ENCODE measurements at regions not wholly inside any gene's neighbourhood (a gene's known extent, or its start where the extent isn't known, plus 50 kb on each side); places are given as distances from the start of the nearest gene placed in this dataset.

DNA sequence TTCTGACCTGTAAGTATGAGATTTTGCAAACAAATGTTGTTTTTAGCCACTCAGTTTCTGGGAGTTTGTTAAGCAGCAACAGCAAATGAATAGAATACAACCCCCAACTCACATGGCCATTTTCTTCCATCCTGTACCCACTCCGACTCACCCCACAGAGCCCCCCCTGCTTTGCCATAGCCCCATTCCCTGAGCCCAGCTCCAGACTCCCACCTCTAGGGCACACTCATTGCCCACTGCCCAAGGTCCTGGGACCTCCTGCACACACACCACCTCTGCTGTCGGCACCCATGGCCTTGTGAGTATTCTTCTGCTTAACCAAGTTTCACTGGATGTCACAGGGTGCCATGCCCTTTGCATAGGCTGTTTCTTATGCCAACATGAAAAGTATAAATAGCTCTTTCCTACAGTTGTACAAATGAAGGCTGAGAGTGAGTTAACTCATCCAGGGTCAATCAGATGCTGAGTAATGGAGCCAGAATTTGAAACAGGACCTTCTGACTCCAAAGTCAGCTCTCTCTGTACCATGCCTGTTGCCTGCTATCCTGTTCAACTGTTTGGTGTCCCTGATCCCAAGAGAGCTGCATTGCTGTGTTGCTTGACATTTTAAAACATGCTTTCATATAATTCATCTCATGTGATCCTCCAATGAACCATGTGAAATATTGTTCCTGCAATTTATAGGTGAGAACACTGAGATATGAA, 367.8 kb upstream of the ZMIZ1 start:
- DNase-seq (no peak), ATAC-seq (no peak)
- H3F3A ChIP-seq (ENCODE audit: low read length, unreplicated experiment): no peaks in the 10 kb centered on the region
- peaks cover 16% of the 10 kb centered on the region for H3K9me2 ChIP-seq (replicated peaks; ENCODE audit: low read length)
- no peaks in the 10 kb centered on the region for H3K36me3 ChIP-seq (ENCODE audit: low read depth, low read length)
- CTCF ChIA-PET: no interaction called here
- no peak for TF ChIP-seq EZH2 (IDR thresholded peaks at IDR 0.05; ENCODE audit: low read length, unreplicated experiment)
- TF ChIP-seq, protein P1, sequence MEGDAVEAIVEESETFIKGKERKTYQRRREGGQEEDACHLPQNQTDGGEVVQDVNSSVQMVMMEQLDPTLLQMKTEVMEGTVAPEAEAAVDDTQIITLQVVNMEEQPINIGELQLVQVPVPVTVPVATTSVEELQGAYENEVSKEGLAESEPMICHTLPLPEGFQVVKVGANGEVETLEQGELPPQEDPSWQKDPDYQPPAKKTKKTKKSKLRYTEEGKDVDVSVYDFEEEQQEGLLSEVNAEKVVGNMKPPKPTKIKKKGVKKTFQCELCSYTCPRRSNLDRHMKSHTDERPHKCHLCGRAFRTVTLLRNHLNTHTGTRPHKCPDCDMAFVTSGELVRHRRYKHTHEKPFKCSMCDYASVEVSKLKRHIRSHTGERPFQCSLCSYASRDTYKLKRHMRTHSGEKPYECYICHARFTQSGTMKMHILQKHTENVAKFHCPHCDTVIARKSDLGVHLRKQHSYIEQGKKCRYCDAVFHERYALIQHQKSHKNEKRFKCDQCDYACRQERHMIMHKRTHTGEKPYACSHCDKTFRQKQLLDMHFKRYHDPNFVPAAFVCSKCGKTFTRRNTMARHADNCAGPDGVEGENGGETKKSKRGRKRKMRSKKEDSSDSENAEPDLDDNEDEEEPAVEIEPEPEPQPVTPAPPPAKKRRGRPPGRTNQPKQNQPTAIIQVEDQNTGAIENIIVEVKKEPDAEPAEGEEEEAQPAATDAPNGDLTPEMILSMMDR (conservative IDR thresholded peaks at IDR 0.05; ENCODE audit: low read depth, low read length): no peak
- TF ChIP-seq EZH2phosphoT487 (IDR thresholded peaks at IDR 0.05; ENCODE audit: borderline replicate concordance, low read length): no peak
- POLR2A ChIA-PET (ENCODE audit: unreplicated experiment): interaction anchor here (0.6 kb wide), 1 partner anchor 273 kb away, joined by 4 read pairs; no protein-coding TSS in a partner anchor
- no peak overlapping the region for H3K9ac ChIP-seq (ENCODE audit: low read length)
- H3K4me2 ChIP-seq (ENCODE audit: low read length): no peak overlapping the region
- no peak overlapping the region for H3K27ac ChIP-seq (ENCODE audit: low read length)
- H4K20me1 ChIP-seq (ENCODE audit: low read length): no peaks in the 10 kb centered on the region
- BruUV-seq (replicated peaks): no TSS peak
- H3K27me3 ChIP-seq (ENCODE audit: low read length): no peaks in the 10 kb centered on the region; the same call in 1 of the 2 replicates
- no peaks in the 10 kb centered on the region for H3K79me2 ChIP-seq (ENCODE audit: low read length)
- H3K4me3 ChIP-seq (ENCODE audit: low read length): no peak overlapping the region
- H3K4me1 ChIP-seq (ENCODE audit: insufficient read depth, low read length): peaks cover 18% of the 10 kb centered on the region
- no peaks in the 10 kb centered on the region for H3K9me3 ChIP-seq (ENCODE audit: low read length)
- intact Hi-C loops (cut with micrococcal nuclease): no loop called here
- no peak overlapping the region for H2AFZ ChIP-seq (ENCODE audit: low read length)

- no peak overlapping the region for H3K9ac ChIP-seq (ENCODE audit: low read length)
- ATAC-seq (no peak), DNase-seq (no peak)
- no peaks in the 10 kb centered on the region for H3K79me2 ChIP-seq (ENCODE audit: low read length)
- H3K27me3 ChIP-seq (ENCODE audit: low read length): no peaks in the 10 kb centered on the region; the same call in 1 of the 2 replicates
- H3F3A ChIP-seq (ENCODE audit: low read length, unreplicated experiment): no peaks in the 10 kb centered on the region
- peaks cover 16% of the 10 kb centered on the region for H3K9me2 ChIP-seq (replicated peaks; ENCODE audit: low read length)
- no peaks in the 10 kb centered on the region for H3K9me3 ChIP-seq (ENCODE audit: low read length)
- TF ChIP-seq EZH2phosphoT487 (IDR thresholded peaks at IDR 0.05; ENCODE audit: borderline replicate concordance, low read length) (no peak), EZH2 (IDR thresholded peaks at IDR 0.05; ENCODE audit: low read length, unreplicated experiment) (no peak)
- TF ChIP-seq, protein P1 (conservative IDR thresholded peaks at IDR 0.05; ENCODE audit: low read depth, low read length): no peak
- no peak overlapping the region for H3K4me3 ChIP-seq (ENCODE audit: low read length)
- ChIA-PET CTCF (no interaction called here), POLR2A (ENCODE audit: unreplicated experiment) (no interaction called here)
- H3K27ac ChIP-seq (ENCODE audit: low read length): no peak overlapping the region
- no peaks in the 10 kb centered on the region for H3K36me3 ChIP-seq (ENCODE audit: low read depth, low read length)
- H3K4me2 ChIP-seq (ENCODE audit: low read length): no peak overlapping the region
- no peak overlapping the region for H2AFZ ChIP-seq (ENCODE audit: low read length)
- H4K20me1 ChIP-seq (ENCODE audit: low read length): no peaks in the 10 kb centered on the region
- BruUV-seq (replicated peaks): no TSS peak
- peaks cover 27% of the 10 kb centered on the region for H3K4me1 ChIP-seq (ENCODE audit: insufficient read depth, low read length)
- intact Hi-C loops (cut with micrococcal nuclease): no loop called here
Measured at GRCh38 chr10:78702186-78702585, 366.6 kb upstream of the ZMIZ1 start.

DNA sequence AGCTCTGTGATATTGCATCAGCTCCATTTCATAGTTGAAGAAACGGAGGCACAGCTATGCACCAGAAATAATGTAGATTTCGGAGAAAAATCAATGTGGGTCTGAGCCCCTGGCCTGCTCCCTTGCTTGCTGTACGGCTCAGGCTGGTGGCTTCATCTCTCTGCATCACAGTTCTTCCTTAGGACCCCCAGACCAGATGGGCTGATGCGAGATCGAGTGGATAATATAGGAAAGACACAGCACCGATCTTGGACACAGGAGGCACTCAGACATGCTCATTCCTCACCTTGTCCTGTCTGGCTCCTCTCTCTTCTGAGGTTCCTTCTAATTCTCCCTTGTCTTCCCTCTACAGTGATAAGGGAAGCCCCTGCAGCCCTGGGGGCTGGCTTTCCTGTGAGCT, 365.9 kb upstream of the ZMIZ1 start:
- Histone ChIP-seq H2AFZ (ENCODE audit: low read length) (no peak overlapping the region), H3K9me2 (replicated peaks; ENCODE audit: low read length) (peaks cover 16% of the 10 kb centered on the region), H3K4me3 (ENCODE audit: low read length) (no peak overlapping the region), H3K4me2 (ENCODE audit: low read length) (no peak overlapping the region), H3K36me3 (ENCODE audit: low read depth, low read length) (no peaks in the 10 kb centered on the region), H3K27ac (ENCODE audit: low read length) (no peak overlapping the region), H3F3A (ENCODE audit: low read length, unreplicated experiment) (no peaks in the 10 kb centered on the region), H3K79me2 (ENCODE audit: low read length) (no peaks in the 10 kb centered on the region), H3K27me3 (ENCODE audit: low read length) (no peaks in the 10 kb centered on the region; the same call in 1 of the 2 replicates), H3K9me3 (ENCODE audit: low read length) (no peaks in the 10 kb centered on the region), H3K9ac (ENCODE audit: low read length) (no peak overlapping the region), H4K20me1 (ENCODE audit: low read length) (no peaks in the 10 kb centered on the region), H3K4me1 (ENCODE audit: insufficient read depth, low read length) (peaks cover 27% of the 10 kb centered on the region)
- TF ChIP-seq, protein P1 (conservative IDR thresholded peaks at IDR 0.05; ENCODE audit: low read depth, low read length): no peak
- TF ChIP-seq EZH2 (IDR thresholded peaks at IDR 0.05; ENCODE audit: low read length, unreplicated experiment): no peak
- TF ChIP-seq EZH2phosphoT487 (IDR thresholded peaks at IDR 0.05; ENCODE audit: borderline replicate concordance, low read length): no peak
- intact Hi-C loops (cut with micrococcal nuclease): no loop called here
- no peak for DNase-seq
- ChIA-PET CTCF (no interaction called here), POLR2A (ENCODE audit: unreplicated experiment) (no interaction called here)
- no TSS peak for BruUV-seq (replicated peaks)
- no peak for ATAC-seq

All from PC-3 (cell line).